ENCODE measurements at regions not wholly inside any gene's neighbourhood (a gene's known extent, or its start where the extent isn't known, plus 50 kb on each side); places are given as distances from the start of the nearest gene placed in this dataset.
A peak's percentile ranks its signal among the peaks of the same experiment; 100 is the strongest.

- WGBS: 92% methylated on average over 2 of the region's 2 CpGs
- Histone ChIP-seq H3K9me3 (peaks cover 0 to 5% (median 2%) of the 10 kb centered on the region in 4 donors), H3K4me1 (no peaks in the 10 kb centered on the region), H3K27ac (replicated peaks in 1 of 4) (no peak overlapping the region), H3K27me3 (peaks cover 0 to 5% (median 0%) of the 10 kb centered on the region in 4 donors), H3K4me3 (no peak overlapping the region), H3K36me3 (no peaks in the 10 kb centered on the region)
- intact Hi-C loops (cut with DNase I): no loop called here
- peak; percentile 26 for DNase-seq (ENCODE audit: extremely low spot score)
- no peak for TF ChIP-seq POLR2A (IDR thresholded peaks at IDR 0.05; ENCODE audit: low read depth)
- no peak for TF ChIP-seq EP300 (IDR thresholded peaks at IDR 0.05)
- TF ChIP-seq POLR2AphosphoS5 (IDR thresholded peaks at IDR 0.05): no peak
- TF ChIP-seq CTCF (IDR thresholded peaks at IDR 0.05): no peak
Measured at GRCh38 chr20:52332649-52333250, 141.2 kb upstream of the ZFP64 start.

- 79% methylated on average over 1 of the region's 1 CpG for WGBS
- peaks cover 0 to 5% (median 0%) of the 10 kb centered on the region in 4 donors for H3K27me3 ChIP-seq
- no peak overlapping the region for H3K27ac ChIP-seq (replicated peaks in 1 of 4)
- intact Hi-C loops (cut with DNase I): no loop called here
- no peak overlapping the region for H3K4me3 ChIP-seq
- H3K4me1 ChIP-seq: no peaks in the 10 kb centered on the region
- DNase-seq (ENCODE audit: extremely low spot score): peak; percentile 21
- H3K9me3 ChIP-seq: peaks cover 0 to 5% (median 2%) of the 10 kb centered on the region in 4 donors
- no peaks in the 10 kb centered on the region for H3K36me3 ChIP-seq
- TF ChIP-seq CTCF (IDR thresholded peaks at IDR 0.05): no peak
- no peak for TF ChIP-seq POLR2AphosphoS5 (IDR thresholded peaks at IDR 0.05)
- no peak for TF ChIP-seq EP300 (IDR thresholded peaks at IDR 0.05)
- TF ChIP-seq POLR2A (IDR thresholded peaks at IDR 0.05; ENCODE audit: low read depth): no peak
Measured at GRCh38 chr20:52332230-52332629, 140.7 kb upstream of the ZFP64 start.

- TF ChIP-seq POLR2A (IDR thresholded peaks at IDR 0.05; ENCODE audit: low read depth): no peak
- TF ChIP-seq POLR2AphosphoS5 (IDR thresholded peaks at IDR 0.05): no peak
- TF ChIP-seq EP300 (IDR thresholded peaks at IDR 0.05): no peak
- TF ChIP-seq CTCF (IDR thresholded peaks at IDR 0.05): no peak
- Histone ChIP-seq H3K27me3 (peaks cover 0 to 5% (median 0%) of the 10 kb centered on the region in 4 donors), H3K4me3 (no peak overlapping the region), H3K9me3 (peaks cover 0 to 5% (median 2%) of the 10 kb centered on the region in 4 donors), H3K4me1 (no peaks in the 10 kb centered on the region), H3K36me3 (no peaks in the 10 kb centered on the region), H3K27ac (replicated peaks in 1 of 4) (no peak overlapping the region)
- intact Hi-C loops (cut with DNase I): no loop called here
- no peak for DNase-seq (ENCODE audit: extremely low spot score)
- 81% methylated on average over 2 of the region's 2 CpGs for WGBS
Measured at GRCh38 chr20:52331655-52332054, 140.1 kb upstream of the ZFP64 start.

GRCh38 chr20:52321396-52321795 is 129.8 kb upstream of the ZFP64 start:
- peaks cover 0 to 14% (median 3%) of the 10 kb centered on the region in 4 donors for H3K27me3 ChIP-seq
- H3K4me3 ChIP-seq: no peak overlapping the region
- 84% methylated on average over 3 of the region's 3 CpGs for WGBS
- H3K36me3 ChIP-seq: no peaks in the 10 kb centered on the region
- no peaks in the 10 kb centered on the region for H3K4me1 ChIP-seq
- intact Hi-C loops (cut with DNase I): no loop called here
- no peaks in the 10 kb centered on the region for H3K9me3 ChIP-seq
- no peak for DNase-seq (ENCODE audit: extremely low spot score)
- TF ChIP-seq POLR2AphosphoS5 (IDR thresholded peaks at IDR 0.05) (no peak), CTCF (IDR thresholded peaks at IDR 0.05) (no peak), EP300 (IDR thresholded peaks at IDR 0.05) (no peak), POLR2A (IDR thresholded peaks at IDR 0.05; ENCODE audit: low read depth) (no peak)
- H3K27ac ChIP-seq (replicated peaks in 1 of 4): no peak overlapping the region

GRCh38 chr20:52318651-52319050 is 127.1 kb upstream of the ZFP64 start:
- intact Hi-C loops (cut with DNase I): no loop called here
- Histone ChIP-seq H3K9me3 (no peaks in the 10 kb centered on the region), H3K4me3 (no peak overlapping the region), H3K36me3 (no peaks in the 10 kb centered on the region), H3K4me1 (peaks cover 0 to 3% (median 0%) of the 10 kb centered on the region in 4 donors), H3K27ac (replicated peaks in 1 of 4) (no peak overlapping the region), H3K27me3 (peaks cover 0 to 25% (median 3%) of the 10 kb centered on the region in 4 donors)
- DNase-seq (ENCODE audit: extremely low spot score): no peak
- TF ChIP-seq EP300 (IDR thresholded peaks at IDR 0.05) (no peak), CTCF (IDR thresholded peaks at IDR 0.05) (no peak), POLR2AphosphoS5 (IDR thresholded peaks at IDR 0.05) (no peak), POLR2A (IDR thresholded peaks at IDR 0.05; ENCODE audit: low read depth) (no peak)
- WGBS: 55% methylated on average over 6 of the region's 6 CpGs

Data from esophagus muscularis mucosa (tissue), 4 donors.